ENCODE measurements at regions not wholly inside any gene's neighbourhood (a gene's known extent, or its start where the extent isn't known, plus 50 kb on each side); places are given as distances from the start of the nearest gene placed in this dataset.

DNA sequence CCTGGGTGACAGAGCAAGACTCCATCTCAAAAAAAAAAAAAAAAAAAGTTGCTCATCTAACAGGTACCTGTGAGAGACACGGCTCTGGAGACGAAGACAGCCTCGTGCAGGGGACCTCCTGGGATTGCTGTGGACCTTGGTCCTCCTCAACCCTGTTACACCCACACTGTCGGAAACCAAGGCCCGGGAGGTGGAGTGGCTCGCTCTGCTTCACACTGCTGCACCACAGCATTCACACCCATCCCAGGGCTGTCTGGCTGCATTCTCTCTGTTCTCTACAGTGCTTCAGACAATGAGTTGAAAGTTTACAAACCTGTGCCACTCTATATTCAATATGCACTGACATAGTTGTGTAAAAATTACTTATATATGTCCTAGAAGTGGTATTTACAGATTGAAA, 101.0 kb upstream of the TNS3 start:
- Mint-ChIP-seq H3K27ac (no peak overlapping the region), H3K4me1 (peaks cover 20% of the 10 kb centered on the region), H3K9me3 (ENCODE audit: insufficient read depth) (no peaks in the 10 kb centered on the region), H3K4me3 (no peak overlapping the region), H3K27me3 (no peaks in the 10 kb centered on the region)
- no peak overlapping the region for H3K9ac ChIP-seq (ENCODE audit: low read length)
- H3K79me2 ChIP-seq (ENCODE audit: control insufficient read depth, insufficient read depth, low read length) = no peaks in the 10 kb centered on the region
- 94% methylated on average over 6 of the region's 6 CpGs for WGBS (ENCODE audit: insufficient coverage)
- H2AFZ ChIP-seq (ENCODE audit: insufficient read depth, low read depth, low read length, poor library complexity, severe bottlenecking) = no peak overlapping the region
- ATAC-seq (ENCODE audit: low read depth) = no peak
- no peak overlapping the region for H3K27ac ChIP-seq (ENCODE audit: low read length in 2 of 2)
- no peaks in the 10 kb centered on the region for H3K27me3 ChIP-seq (replicated peaks in 1 of 4; ENCODE audit: control extremely low read depth in 1 of 4, control insufficient read depth in 3 of 4, insufficient read depth in 4 of 4, low read length in 3 of 4)
- H4K20me1 ChIP-seq (ENCODE audit: control insufficient read depth, insufficient read depth, low read length, poor library complexity, severe bottlenecking) = no peaks in the 10 kb centered on the region
- H3K9me3 ChIP-seq (ENCODE audit: control extremely low read depth in 1 of 3, control insufficient read depth in 2 of 3, insufficient read depth in 1 of 3, low read length in 2 of 3) = no peaks in the 10 kb centered on the region
- no peak for DNase-seq
- TF ChIP-seq EZH2 (IDR thresholded peaks at IDR 0.05; ENCODE audit: borderline replicate concordance, insufficient read depth, low read depth, low read length, poor library complexity, severe bottlenecking) = no peak
- TF ChIP-seq, protein P1, sequence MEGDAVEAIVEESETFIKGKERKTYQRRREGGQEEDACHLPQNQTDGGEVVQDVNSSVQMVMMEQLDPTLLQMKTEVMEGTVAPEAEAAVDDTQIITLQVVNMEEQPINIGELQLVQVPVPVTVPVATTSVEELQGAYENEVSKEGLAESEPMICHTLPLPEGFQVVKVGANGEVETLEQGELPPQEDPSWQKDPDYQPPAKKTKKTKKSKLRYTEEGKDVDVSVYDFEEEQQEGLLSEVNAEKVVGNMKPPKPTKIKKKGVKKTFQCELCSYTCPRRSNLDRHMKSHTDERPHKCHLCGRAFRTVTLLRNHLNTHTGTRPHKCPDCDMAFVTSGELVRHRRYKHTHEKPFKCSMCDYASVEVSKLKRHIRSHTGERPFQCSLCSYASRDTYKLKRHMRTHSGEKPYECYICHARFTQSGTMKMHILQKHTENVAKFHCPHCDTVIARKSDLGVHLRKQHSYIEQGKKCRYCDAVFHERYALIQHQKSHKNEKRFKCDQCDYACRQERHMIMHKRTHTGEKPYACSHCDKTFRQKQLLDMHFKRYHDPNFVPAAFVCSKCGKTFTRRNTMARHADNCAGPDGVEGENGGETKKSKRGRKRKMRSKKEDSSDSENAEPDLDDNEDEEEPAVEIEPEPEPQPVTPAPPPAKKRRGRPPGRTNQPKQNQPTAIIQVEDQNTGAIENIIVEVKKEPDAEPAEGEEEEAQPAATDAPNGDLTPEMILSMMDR (IDR thresholded peaks at IDR 0.05) = no peak
- no peaks in the 10 kb centered on the region for H3K36me3 ChIP-seq (replicated peaks in 1 of 2; ENCODE audit: control extremely low read depth in 1 of 2, control insufficient read depth in 1 of 2, extremely low read depth in 1 of 2, insufficient read depth in 2 of 2, low read length in 1 of 2)
- CTCF ChIA-PET = no interaction called here
- no peak overlapping the region for H3K4me3 ChIP-seq (ENCODE audit: control extremely low read depth in 1 of 5, extremely low read depth in 1 of 5, insufficient read depth in 1 of 5, low read depth in 2 of 5, low read length in 4 of 5)
- H3K4me1 ChIP-seq (ENCODE audit: control insufficient read depth in 2 of 2, insufficient read depth in 2 of 2, low read length in 2 of 2) = peaks cover 0 to 7% of the 10 kb centered on the region in 2 donors
- no peak overlapping the region for H3K4me2 ChIP-seq (replicated peaks; ENCODE audit: low read depth, low read length, poor library complexity, severe bottlenecking)
- intact Hi-C loops (cut with micrococcal nuclease) = no loop called here
- POLR2A ChIA-PET = no interaction called here

DNA sequence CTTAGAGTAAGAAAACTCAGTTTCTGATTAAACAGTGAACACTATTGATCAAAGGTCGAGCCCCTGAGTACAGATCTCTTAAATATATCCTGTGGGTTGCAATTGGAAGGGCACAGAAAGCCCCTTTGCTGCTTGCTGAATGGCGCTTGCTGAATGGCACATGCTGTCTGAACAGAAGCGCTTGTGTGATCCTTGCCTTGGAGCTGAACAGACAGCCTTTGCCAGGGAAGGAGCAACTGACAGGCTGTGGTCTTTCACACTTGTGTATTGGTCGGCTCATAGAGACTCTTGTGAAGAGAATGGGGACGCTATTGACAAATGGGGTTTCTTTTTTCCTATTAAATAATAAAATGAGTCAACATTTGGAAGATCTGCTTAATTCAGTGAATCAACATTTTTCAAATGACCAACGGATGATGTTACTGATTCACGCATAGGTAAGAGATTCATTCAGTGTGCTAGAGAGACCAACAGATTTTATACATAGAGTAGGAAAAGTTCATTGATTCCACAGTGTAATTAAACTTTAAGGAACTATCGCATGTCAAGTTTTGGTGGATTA, 99.4 kb upstream of the TNS3 start:
- Mint-ChIP-seq H3K27me3 (no peaks in the 10 kb centered on the region), H3K4me1 (peaks cover 33% of the 10 kb centered on the region), H3K9me3 (ENCODE audit: insufficient read depth) (no peaks in the 10 kb centered on the region), H3K27ac (no peak overlapping the region), H3K4me3 (no peak overlapping the region)
- Histone ChIP-seq H3K9ac (ENCODE audit: low read length) (no peak overlapping the region), H4K20me1 (ENCODE audit: control insufficient read depth, insufficient read depth, low read length, poor library complexity, severe bottlenecking) (no peaks in the 10 kb centered on the region), H3K4me3 (ENCODE audit: control extremely low read depth in 1 of 5, extremely low read depth in 1 of 5, insufficient read depth in 1 of 5, low read depth in 2 of 5, low read length in 4 of 5) (no peak overlapping the region), H3K79me2 (ENCODE audit: control insufficient read depth, insufficient read depth, low read length) (no peaks in the 10 kb centered on the region), H3K9me3 (ENCODE audit: control extremely low read depth in 1 of 3, control insufficient read depth in 2 of 3, insufficient read depth in 1 of 3, low read length in 2 of 3) (peaks cover 0 to 10% (median 6%) of the 10 kb centered on the region in 3 donors), H3K36me3 (replicated peaks in 1 of 2; ENCODE audit: control extremely low read depth in 1 of 2, control insufficient read depth in 1 of 2, extremely low read depth in 1 of 2, insufficient read depth in 2 of 2, low read length in 1 of 2) (no peaks in the 10 kb centered on the region), H3K4me2 (replicated peaks; ENCODE audit: low read depth, low read length, poor library complexity, severe bottlenecking) (no peak overlapping the region), H3K27ac (ENCODE audit: low read length in 2 of 2) (no peak overlapping the region), H2AFZ (ENCODE audit: insufficient read depth, low read depth, low read length, poor library complexity, severe bottlenecking) (no peak overlapping the region), H3K27me3 (replicated peaks in 1 of 4; ENCODE audit: control extremely low read depth in 1 of 4, control insufficient read depth in 3 of 4, insufficient read depth in 4 of 4, low read length in 3 of 4) (no peaks in the 10 kb centered on the region), H3K4me1 (ENCODE audit: control insufficient read depth in 2 of 2, insufficient read depth in 2 of 2, low read length in 2 of 2) (peaks cover 0 to 10% of the 10 kb centered on the region in 2 donors)
- intact Hi-C loops (cut with micrococcal nuclease) = no loop called here
- DNase-seq (no peak), ATAC-seq (ENCODE audit: low read depth) (no peak)
- ChIA-PET CTCF (no interaction called here), POLR2A (no interaction called here)
- 100% methylated on average over 3 of the region's 8 CpGs for WGBS (ENCODE audit: insufficient coverage)
- TF ChIP-seq EZH2 (IDR thresholded peaks at IDR 0.05; ENCODE audit: borderline replicate concordance, insufficient read depth, low read depth, low read length, poor library complexity, severe bottlenecking) = no peak
